H9 (cell line): ENCODE measurements at regions not wholly inside any gene's neighbourhood (a gene's known extent, or its start where the extent isn't known, plus 50 kb on each side); places are given as distances from the start of the nearest gene placed in this dataset.

Experiments used
- DNase-seq: peaks from one replicate; pipeline ENCODE4 v3.0.0-alpha.2; 2017
- H2AFZ ChIP-seq: one replicate; pipeline ENCODE4 v1.6.1; 2013; ENCODE audit warnings: mild to moderate bottlenecking, low read length, control low read depth, moderate library complexity
- H2AK5ac ChIP-seq: 2 replicates; pipeline ENCODE4 v1.6.1; 2013; ENCODE audit warnings: low read length, control low read depth, mixed read lengths; ENCODE audit not compliant: insufficient read length
- H2BK120ac ChIP-seq: one replicate; pipeline ENCODE4 v1.6.1; 2013; ENCODE audit warnings: low read depth, mild to moderate bottlenecking, low read length, control low read depth, inconsistent platforms; ENCODE audit not compliant: poor library complexity, severe bottlenecking
- H2BK12ac ChIP-seq: 2 replicates; pipeline ENCODE4 v1.6.1; 2013; ENCODE audit warnings: low read length, control low read depth, mixed read lengths, low read depth; ENCODE audit not compliant: insufficient read length
- H2BK15ac ChIP-seq: 2 replicates; pipeline ENCODE4 v1.6.1; 2013; ENCODE audit warnings: low read depth, low read length, control low read depth
- H2BK20ac ChIP-seq: one replicate; pipeline ENCODE4 v1.6.1; 2013; ENCODE audit warnings: low read depth, mild to moderate bottlenecking, low read length, control low read depth, inconsistent platforms; ENCODE audit not compliant: poor library complexity, severe bottlenecking
- H2BK5ac ChIP-seq: 2 replicates; pipeline ENCODE4 v1.6.1; 2013; ENCODE audit warnings: low read length, control low read depth, mixed read lengths; ENCODE audit not compliant: insufficient read length
- H3K14ac ChIP-seq: 2 replicates; pipeline ENCODE4 v1.6.1; 2013; ENCODE audit warnings: low read length, control low read depth; ENCODE audit not compliant: insufficient read depth
- H3K18ac ChIP-seq: 2 replicates; pipeline ENCODE4 v1.6.1; 2013; ENCODE audit warnings: low read depth, mild to moderate bottlenecking, mixed read lengths, low read length, control low read depth; ENCODE audit not compliant: insufficient read length
- H3K23ac ChIP-seq: 2 replicates; pipeline ENCODE4 v1.6.1; 2013; ENCODE audit warnings: low read length, control low read depth, mixed read lengths, low read depth; ENCODE audit not compliant: insufficient read length
- H3K23me2 ChIP-seq: 2 replicates; pipeline ENCODE4 v1.6.1; 2013; ENCODE audit warnings: low read depth, mild to moderate bottlenecking, mixed read lengths, low read length, control low read depth; ENCODE audit not compliant: insufficient read length, poor library complexity, severe bottlenecking
- H3K27ac ChIP-seq: 2 replicates; pipeline ENCODE4 v1.5.1; 2013; ENCODE audit warnings: low read length, control low read depth, mixed read lengths, low read depth; ENCODE audit not compliant: insufficient read length
- H3K27me3 ChIP-seq: 2 replicates; pipeline ENCODE4 v1.6.1; 2013; ENCODE audit warnings: low read length, control low read depth, inconsistent platforms; ENCODE audit not compliant: insufficient read depth
- H3K4ac ChIP-seq: 2 replicates; pipeline ENCODE4 v1.6.1; 2013; ENCODE audit warnings: low read depth, mild to moderate bottlenecking, control low read depth, inconsistent platforms, low read length, moderate library complexity
- H3K4me1 ChIP-seq: 2 replicates; pipeline ENCODE4 v1.6.1; 2013; ENCODE audit warnings: low read length, control low read depth, inconsistent platforms; ENCODE audit not compliant: insufficient read depth
- H3K4me2 ChIP-seq: 2 replicates; pipeline ENCODE4 v1.6.1; 2013; ENCODE audit warnings: low read length, control low read depth, mixed read lengths; ENCODE audit not compliant: insufficient read length, insufficient read depth
- H3K56ac ChIP-seq: 2 replicates; pipeline ENCODE4 v1.6.1; 2013; ENCODE audit warnings: low read depth, mild to moderate bottlenecking, mixed read lengths, low read length, control low read depth; ENCODE audit not compliant: insufficient read length
- H3K79me1 ChIP-seq: 2 replicates; pipeline ENCODE4 v1.6.1; 2013; ENCODE audit warnings: low read depth, mild to moderate bottlenecking, moderate library complexity, low read length, control low read depth, inconsistent platforms; ENCODE audit not compliant: insufficient read depth, poor library complexity, severe bottlenecking
- H3K79me2 ChIP-seq: 2 replicates; pipeline ENCODE4 v1.6.1; 2013; ENCODE audit warnings: low read length, control low read depth, inconsistent platforms; ENCODE audit not compliant: insufficient read depth
- H3K9ac ChIP-seq: 2 replicates; pipeline ENCODE4 v1.6.1; 2013; ENCODE audit warnings: low read length, control low read depth, mixed read lengths; ENCODE audit not compliant: insufficient read length; ENCODE audit errors: extremely low read depth
- H3K9me3 ChIP-seq: one replicate; pipeline ENCODE4 v1.6.1; 2013; ENCODE audit warnings: low read depth, low read length, inconsistent platforms; ENCODE audit not compliant: control insufficient read depth
- H3T11ph ChIP-seq: one replicate; pipeline ENCODE4 v1.6.1; 2013; ENCODE audit warnings: mild to moderate bottlenecking, low read length, control low read depth, inconsistent platforms
- H4K20me1 ChIP-seq: one replicate; pipeline ENCODE4 v1.6.1; 2013; ENCODE audit not compliant: control insufficient read depth, insufficient read length, insufficient read depth
- H4K5ac ChIP-seq: 2 replicates; pipeline ENCODE4 v1.6.1; 2013; ENCODE audit warnings: low read depth, mild to moderate bottlenecking, mixed read lengths, low read length, control low read depth; ENCODE audit not compliant: insufficient read length
- H4K8ac ChIP-seq: replicated peaks from 2 replicates; pipeline ENCODE4 v1.6.1; 2013; ENCODE audit warnings: low read length, control low read depth, mixed read lengths, low read depth; ENCODE audit not compliant: insufficient read length
- H4K91ac ChIP-seq: 2 replicates; pipeline ENCODE4 v1.6.1; 2013; ENCODE audit warnings: low read depth, mild to moderate bottlenecking, moderate library complexity, mixed read lengths, low read length, control low read depth; ENCODE audit not compliant: insufficient read length
- H3K27ac Mint-ChIP-seq, 3 experiments: 2 replicates in 2 of 3; 3 replicates in 1 of 3; pipeline ENCODE4 v1.8.0; 2020 to 2021; ENCODE audit warnings: mixed read lengths in 3 of 3, mild to moderate bottlenecking in 1 of 3, moderate library complexity in 1 of 3
- H3K27me3 Mint-ChIP-seq: 2 replicates; pipeline ENCODE4 v1.8.0; 2021; ENCODE audit warnings: low read depth, mild to moderate bottlenecking, moderate library complexity, mixed read lengths
- H3K36me3 Mint-ChIP-seq, 3 experiments: 2 replicates in 2 of 3; 3 replicates in 1 of 3; pipeline ENCODE4 v1.8.0; 2020 to 2021; ENCODE audit warnings: low read depth in 3 of 3, mixed read lengths in 3 of 3; ENCODE audit not compliant: insufficient read depth in 1 of 3
- H3K4me1 Mint-ChIP-seq, 2 experiments: 2 replicates each; pipeline ENCODE4 v1.8.0; 2020; ENCODE audit warnings: mixed read lengths in 2 of 2
- H3K4me3 Mint-ChIP-seq, 2 experiments: 2 replicates in 1 of 2; 3 replicates in 1 of 2; pipeline ENCODE4 v1.8.0; 2020 to 2021; ENCODE audit warnings: mild to moderate bottlenecking in 2 of 2, mixed read lengths in 2 of 2, moderate library complexity in 1 of 2
- H3K9me3 Mint-ChIP-seq, 2 experiments: 2 replicates in 1 of 2; 3 replicates in 1 of 2; pipeline ENCODE4 v1.8.0; 2020; ENCODE audit warnings: mild to moderate bottlenecking in 2 of 2, mixed read lengths in 2 of 2, moderate library complexity in 1 of 2
- WGBS: extraction: QIAGEN DNeasy Blood & Tissue Kit; methylation state at CpG from one replicate; pipeline ENCODE4 v1.1.7; 2013; ENCODE audit warnings: missing lambda C conversion rate, low lambda C conversion rate, mixed read lengths; ENCODE audit not compliant: insufficient read length; ENCODE audit errors: extremely low coverage; 5-methylcytosine and 5-hydroxymethylcytosine counted together
- TF ChIP-seq, protein P1 (sequence below): fragments of 200-600 bp; sonication (generic); conservative IDR thresholded peaks from 3 replicates; pipeline ENCODE4 v1.8.0; 2021; ENCODE audit warnings: antibody characterized with exemption, mild to moderate bottlenecking

GRCh38 chr13:56558698-56559320, 581.9 kb upstream of the PRR20A start:
- Histone ChIP-seq H4K8ac (no peak overlapping the region), H4K20me1 (no peaks in the 10 kb centered on the region), H2AFZ (no peak overlapping the region), H3K14ac (no peak overlapping the region), H2BK20ac (no peak overlapping the region), H2BK5ac (no peak overlapping the region), H3K4me1 (no peaks in the 10 kb centered on the region), H3K9me3 (no peaks in the 10 kb centered on the region), H4K5ac (no peak overlapping the region), H3K79me2 (no peaks in the 10 kb centered on the region), H3K56ac (no peak overlapping the region), H3K27me3 (no peaks in the 10 kb centered on the region), H2AK5ac (no peak overlapping the region), H2BK120ac (no peak overlapping the region), H3K23ac (no peak overlapping the region), H3T11ph (no peak overlapping the region), H3K4ac (no peak overlapping the region), H2BK12ac (no peak overlapping the region), H3K18ac (no peak overlapping the region), H3K23me2 (no peaks in the 10 kb centered on the region), H3K27ac (no peak overlapping the region), H2BK15ac (no peak overlapping the region), H3K9ac (no peak overlapping the region), H3K79me1 (no peaks in the 10 kb centered on the region), H3K4me2 (no peak overlapping the region), H4K91ac (no peak overlapping the region)
- Mint-ChIP-seq H3K4me1 (no peaks in the 10 kb centered on the region), H3K9me3 (no peaks in the 10 kb centered on the region; a peak in 1 of 5 replicates), H3K27me3 (no peaks in the 10 kb centered on the region), H3K27ac (no peak overlapping the region), H3K36me3 (peaks cover 0 to 5% (median 0%) of the 10 kb centered on the region in 3 experiments; a peak in 1 of 7 replicates), H3K4me3 (no peak overlapping the region)
- TF ChIP-seq, protein P1, sequence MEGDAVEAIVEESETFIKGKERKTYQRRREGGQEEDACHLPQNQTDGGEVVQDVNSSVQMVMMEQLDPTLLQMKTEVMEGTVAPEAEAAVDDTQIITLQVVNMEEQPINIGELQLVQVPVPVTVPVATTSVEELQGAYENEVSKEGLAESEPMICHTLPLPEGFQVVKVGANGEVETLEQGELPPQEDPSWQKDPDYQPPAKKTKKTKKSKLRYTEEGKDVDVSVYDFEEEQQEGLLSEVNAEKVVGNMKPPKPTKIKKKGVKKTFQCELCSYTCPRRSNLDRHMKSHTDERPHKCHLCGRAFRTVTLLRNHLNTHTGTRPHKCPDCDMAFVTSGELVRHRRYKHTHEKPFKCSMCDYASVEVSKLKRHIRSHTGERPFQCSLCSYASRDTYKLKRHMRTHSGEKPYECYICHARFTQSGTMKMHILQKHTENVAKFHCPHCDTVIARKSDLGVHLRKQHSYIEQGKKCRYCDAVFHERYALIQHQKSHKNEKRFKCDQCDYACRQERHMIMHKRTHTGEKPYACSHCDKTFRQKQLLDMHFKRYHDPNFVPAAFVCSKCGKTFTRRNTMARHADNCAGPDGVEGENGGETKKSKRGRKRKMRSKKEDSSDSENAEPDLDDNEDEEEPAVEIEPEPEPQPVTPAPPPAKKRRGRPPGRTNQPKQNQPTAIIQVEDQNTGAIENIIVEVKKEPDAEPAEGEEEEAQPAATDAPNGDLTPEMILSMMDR, result no peak
- no CpG with 5 or more reads among the region's 4 CpGs for WGBS
- no peak for DNase-seq
